HepG2 (cell line): ENCODE measurements at regions not wholly inside any gene's neighbourhood (a gene's known extent, or its start where the extent isn't known, plus 50 kb on each side); places are given as distances from the start of the nearest gene placed in this dataset.
"Not testable (repeated sequence)": the region's sequence is repeated elsewhere in the genome, so short reads cannot be mapped to it uniquely, and the experiment has no call there.

Experiments used
- ATAC-seq: fragments of 200-7000 bp; cut with Tn5 transposase; 3 replicates; pipeline ENCODE4 v1.9.1; 2020; ENCODE audit warnings: mild to moderate bottlenecking, moderate library complexity
- BruUV-seq: library from RNA; stranded (reverse); fragments of 400-500 nt; replicated peaks from 2 replicates; lab custom pipeline; 2021; lab: Mats Ljungman, UMichigan
- CTCF ChIA-PET: fragments of 300-600 bp; formaldehyde crosslinking; extraction: SDS; loops from one replicate; lab custom pipeline; 2021; ENCODE audit warnings: low total read pairs, inconsistent platforms, low intra/inter-chr PET ratio; lab: Yijun Ruan, JAX
- POLR2A ChIA-PET: fragments of 350-600 bp; sonication (Branson Sonifier 250); formaldehyde crosslinking; loops from one replicate; lab custom pipeline; 2020; ENCODE audit warnings: antibody characterized with exemption, inconsistent platforms; lab: Yijun Ruan, JAX
- DNase-seq: peaks from one replicate; pipeline ENCODE4 v3.0.0-alpha.2; 2015; ENCODE audit warnings: low spot score
- FAIRE-seq: peaks from 3 replicates; lab custom pipeline; 2011; peaks lifted over from hg19 to GRCh38; lab: Jason Lieb, UNC
- H2AFZ ChIP-seq: one replicate; pipeline ENCODE4 v1.6.1; 2011; ENCODE audit warnings: low read length, inconsistent platforms
- H3K27ac ChIP-seq: fragments of 300-600 bp; 3 replicates; pipeline ENCODE4 v1.8.0; 2011; ENCODE audit warnings: mixed run types, mild to moderate bottlenecking, mixed read lengths, low read length, inconsistent platforms; ENCODE audit not compliant: insufficient read depth; ENCODE audit errors: extremely low read length
- H3K27me3 ChIP-seq, 2 experiments: fragments of 200-600 bp in 1 of 2; 2 replicates in 1 of 2; 3 replicates in 1 of 2; pipeline versions ENCODE4 v1.6.0 to v1.8.0; 2011; ENCODE audit warnings: low read length in 2 of 2, mild to moderate bottlenecking in 2 of 2, moderate library complexity in 2 of 2, inconsistent platforms in 1 of 2; ENCODE audit not compliant: insufficient read depth in 2 of 2, control insufficient read depth in 1 of 2
- H3K36me3 ChIP-seq, 2 experiments: fragments of 200-600 bp in 1 of 2; replicated peaks in 1 of 2; 2 replicates in 1 of 2; 3 replicates in 1 of 2; pipeline versions ENCODE4 v1.5.1 to v1.8.0; 2011; ENCODE audit warnings: low read length in 2 of 2, inconsistent platforms in 1 of 2; ENCODE audit not compliant: insufficient read depth in 2 of 2, control insufficient read depth in 1 of 2
- H3K4me1 ChIP-seq: 2 replicates; pipeline ENCODE4 v1.5.1; 2012; ENCODE audit warnings: low read length, inconsistent platforms; ENCODE audit not compliant: insufficient read depth
- H3K4me2 ChIP-seq: 2 replicates; pipeline ENCODE4 v1.6.0; 2011; ENCODE audit warnings: low read depth, low read length, inconsistent platforms
- H3K4me3 ChIP-seq, 3 experiments: fragments of 200-600 bp in 1 of 3; sonication (generic), shearing (Covaris generic) in 1 of 3; replicated peaks in 1 of 3; 2 replicates each; pipeline ENCODE4 v1.5.1; 2011 to 2016; ENCODE audit warnings: low read length in 3 of 3, inconsistent platforms in 2 of 3, low read depth in 2 of 3, mild to moderate bottlenecking in 2 of 3, control low read depth in 1 of 3, mixed read lengths in 1 of 3; ENCODE audit not compliant: insufficient read depth in 1 of 3
- H3K79me2 ChIP-seq: one replicate; pipeline ENCODE4 v1.6.1; 2011; ENCODE audit warnings: low read length, inconsistent platforms; ENCODE audit not compliant: insufficient read depth
- H3K9ac ChIP-seq: 2 replicates; pipeline ENCODE4 v1.6.0; 2011; ENCODE audit warnings: mild to moderate bottlenecking, low read depth, low read length, inconsistent platforms; ENCODE audit not compliant: insufficient read depth
- H3K9me3 ChIP-seq: 2 replicates; pipeline ENCODE4 v1.5.1; 2012; ENCODE audit warnings: mild to moderate bottlenecking, low read length
- H4K20me1 ChIP-seq: 2 replicates; pipeline ENCODE4 v1.6.0; 2011; ENCODE audit warnings: inconsistent platforms, mild to moderate bottlenecking, low read length, moderate library complexity; ENCODE audit not compliant: insufficient read depth
- GPBP1L1 ChIP-seq: sonication (generic); formaldehyde crosslinking; IDR thresholded peaks from 2 replicates; pipeline ENCODE4 v1.5.0; 2020; ENCODE audit warnings: mild to moderate bottlenecking, missing genetic modification reagents
- HOXD1 ChIP-seq: sonication (generic); formaldehyde crosslinking; IDR thresholded peaks from 2 replicates; pipeline ENCODE4 v1.5.0; 2020; ENCODE audit warnings: missing genetic modification reagents
- MLX ChIP-seq: IDR thresholded peaks from 2 replicates; pipeline ENCODE4 v1.6.1; 2016
- NR2F2 ChIP-seq: IDR thresholded peaks from 2 replicates; pipeline ENCODE4 v1.6.1; 2012; ENCODE audit warnings: low read depth, inconsistent platforms, borderline replicate concordance
- ZFP62 ChIP-seq: sonication (generic); formaldehyde crosslinking; IDR thresholded peaks from 2 replicates; pipeline ENCODE4 v1.4.0; 2020; ENCODE audit warnings: missing genetic modification reagents
- ZFP91 ChIP-seq: sonication (generic); formaldehyde crosslinking; IDR thresholded peaks from 2 replicates; pipeline ENCODE4 v1.9.0; 2022; ENCODE audit warnings: missing genetic modification reagents, mild to moderate bottlenecking, borderline replicate concordance
- ZIK1 ChIP-seq: sonication (generic); formaldehyde crosslinking; IDR thresholded peaks from 2 replicates; pipeline ENCODE4 v1.5.0; 2020; ENCODE audit warnings: mild to moderate bottlenecking, low read depth, missing genetic modification reagents, borderline replicate concordance
- ZMYM4 ChIP-seq: sonication (generic); formaldehyde crosslinking; IDR thresholded peaks from 2 replicates; pipeline ENCODE4 v1.8.1; 2023; ENCODE audit warnings: mild to moderate bottlenecking, missing genetic modification reagents
- ZNF264 ChIP-seq: sonication (generic); formaldehyde crosslinking; IDR thresholded peaks from 2 replicates; pipeline ENCODE4 v1.4.0; 2020; ENCODE audit warnings: missing genetic modification reagents
- ZNF547 ChIP-seq: sonication (generic); formaldehyde crosslinking; IDR thresholded peaks from 2 replicates; pipeline ENCODE4 v1.5.1; 2020; ENCODE audit warnings: mild to moderate bottlenecking, missing genetic modification reagents
- ZNF768 ChIP-seq: sonication (generic); formaldehyde crosslinking; IDR thresholded peaks from 2 replicates; pipeline ENCODE4 v1.4.0; 2020; ENCODE audit warnings: missing genetic modification reagents
- WGBS: methylation state at CpG from one replicate; pipeline ENCODE4 v1.1.6; 2017; ENCODE audit warnings: low lambda C conversion rate; 5-methylcytosine and 5-hydroxymethylcytosine counted together
- in situ Hi-C: cut with HindIII; loops from 2 replicates; pipeline ENCODE4 v1.10.0; 2017; ENCODE audit warnings: low pct_unique_long_range_greater_than_20kb; ENCODE audit not compliant: extremely low pct_ligation_motif_present
- intact Hi-C: fragments of 100-400 bp; cut with micrococcal nuclease; formaldehyde crosslinking; loops from one replicate; pipeline ENCODE4 v1.10.0; 2022; ENCODE audit not compliant: unreplicated experiment
- TF ChIP-seq, protein P1 (sequence below): sonication (generic); formaldehyde crosslinking; IDR thresholded peaks from 2 replicates; pipeline ENCODE4 v1.4.0; 2020; ENCODE audit warnings: missing genetic modification reagents

GRCh38 chr3:153414982-153415381, 253.0 kb downstream of the RAP2B start (continued):
- TF ChIP-seq GPBP1L1 (CRISPR knock-in tag) (no peak), ZNF768 (no peak), ZFP91 (no peak), ZMYM4 (CRISPR knock-in tag) (no peak)
- TF ChIP-seq, protein P1, sequence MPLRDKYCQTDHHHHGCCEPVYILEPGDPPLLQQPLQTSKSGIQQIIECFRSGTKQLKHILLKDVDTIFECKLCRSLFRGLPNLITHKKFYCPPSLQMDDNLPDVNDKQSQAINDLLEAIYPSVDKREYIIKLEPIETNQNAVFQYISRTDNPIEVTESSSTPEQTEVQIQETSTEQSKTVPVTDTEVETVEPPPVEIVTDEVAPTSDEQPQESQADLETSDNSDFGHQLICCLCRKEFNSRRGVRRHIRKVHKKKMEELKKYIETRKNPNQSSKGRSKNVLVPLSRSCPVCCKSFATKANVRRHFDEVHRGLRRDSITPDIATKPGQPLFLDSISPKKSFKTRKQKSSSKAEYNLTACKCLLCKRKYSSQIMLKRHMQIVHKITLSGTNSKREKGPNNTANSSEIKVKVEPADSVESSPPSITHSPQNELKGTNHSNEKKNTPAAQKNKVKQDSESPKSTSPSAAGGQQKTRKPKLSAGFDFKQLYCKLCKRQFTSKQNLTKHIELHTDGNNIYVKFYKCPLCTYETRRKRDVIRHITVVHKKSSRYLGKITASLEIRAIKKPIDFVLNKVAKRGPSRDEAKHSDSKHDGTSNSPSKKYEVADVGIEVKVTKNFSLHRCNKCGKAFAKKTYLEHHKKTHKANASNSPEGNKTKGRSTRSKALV: no peak
- TF ChIP-seq, all 625 proteins: peak for 0

DNA sequence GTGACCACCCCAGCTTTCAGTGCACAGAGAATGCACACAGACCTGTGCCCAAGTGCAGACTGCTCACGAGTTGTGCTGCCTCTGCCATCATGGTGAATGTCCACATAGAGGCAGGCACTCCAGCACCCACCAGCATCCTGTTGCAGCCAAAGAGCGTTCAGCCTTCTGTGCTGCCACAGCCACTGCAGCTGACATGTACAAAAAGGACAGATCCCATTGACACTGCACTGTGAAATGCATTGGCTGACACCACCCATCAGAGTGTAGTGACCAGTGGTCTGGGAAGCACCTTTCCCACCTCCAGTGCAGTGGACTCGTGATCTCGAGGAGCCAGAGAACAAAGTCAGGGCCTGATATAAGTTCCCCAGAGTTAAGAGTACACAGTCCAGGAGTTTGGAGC, 260.3 kb downstream of the RAP2B start:
- in situ Hi-C loops (no loop called here), intact Hi-C loops (no loop called here)
- Histone ChIP-seq H3K4me2 (no peak overlapping the region), H3K4me3 (no peak overlapping the region), H3K36me3 (no peaks in the 10 kb centered on the region), H4K20me1 (no peaks in the 10 kb centered on the region), H2AFZ (no peak overlapping the region), H3K27ac (no peak overlapping the region), H3K27me3 (no peaks in the 10 kb centered on the region), H3K79me2 (no peaks in the 10 kb centered on the region), H3K9me3 (peaks cover 60% of the 10 kb centered on the region), H3K4me1 (no peaks in the 10 kb centered on the region), H3K9ac (no peak overlapping the region)
- WGBS: 0% methylated on average over 2 of the region's 4 CpGs
- FAIRE-seq: no peak
- BruUV-seq: no TSS peak
- ChIA-PET POLR2A (no interaction called here), CTCF (no interaction called here)
- no peak for DNase-seq
- TF ChIP-seq ZFP62 (CRISPR knock-in tag): no peak
- TF ChIP-seq ZNF547: no peak
- TF ChIP-seq HOXD1: no peak
- no peak for TF ChIP-seq ZNF264 (CRISPR knock-in tag)
- TF ChIP-seq NR2F2: no peak
- TF ChIP-seq ZIK1: no peak
- TF ChIP-seq MLX (CRISPR knock-in tag): no peak
- no peak for ATAC-seq

DNA sequence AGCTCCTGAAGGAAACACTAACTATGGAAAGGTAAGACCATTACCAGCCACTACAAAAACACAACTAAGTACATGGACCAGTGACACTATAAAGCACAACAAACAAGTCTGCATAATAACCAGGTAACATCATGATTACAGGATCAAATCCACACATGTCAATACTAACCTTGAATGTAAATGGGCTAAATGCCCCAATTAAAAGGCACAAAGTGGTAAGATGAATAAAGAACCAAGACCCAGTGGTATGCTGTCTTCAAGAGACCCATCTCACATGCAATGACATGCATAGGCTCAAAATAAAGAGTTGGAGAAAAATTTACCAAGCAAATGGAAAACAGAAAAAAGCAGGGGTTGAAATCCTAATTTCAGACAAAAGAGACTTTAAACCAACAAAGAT, 261.8 kb downstream of the RAP2B start:
- H3K79me2 ChIP-seq, in situ Hi-C loops, H3K9ac ChIP-seq, POLR2A ChIA-PET, intact Hi-C loops, H3K4me1 ChIP-seq, H4K20me1 ChIP-seq, H2AFZ ChIP-seq, DNase-seq, H3K4me2 ChIP-seq, CTCF ChIA-PET, H3K4me3 ChIP-seq, H3K27me3 ChIP-seq, BruUV-seq, H3K27ac ChIP-seq, H3K36me3 ChIP-seq, FAIRE-seq, ATAC-seq: not testable (repeated sequence)
- peaks cover 49% of the 10 kb centered on the region for H3K9me3 ChIP-seq
